ENCODE measurements at regions not wholly inside any gene's neighbourhood (a gene's known extent, or its start where the extent isn't known, plus 50 kb on each side); places are given as distances from the start of the nearest gene placed in this dataset.

DNA sequence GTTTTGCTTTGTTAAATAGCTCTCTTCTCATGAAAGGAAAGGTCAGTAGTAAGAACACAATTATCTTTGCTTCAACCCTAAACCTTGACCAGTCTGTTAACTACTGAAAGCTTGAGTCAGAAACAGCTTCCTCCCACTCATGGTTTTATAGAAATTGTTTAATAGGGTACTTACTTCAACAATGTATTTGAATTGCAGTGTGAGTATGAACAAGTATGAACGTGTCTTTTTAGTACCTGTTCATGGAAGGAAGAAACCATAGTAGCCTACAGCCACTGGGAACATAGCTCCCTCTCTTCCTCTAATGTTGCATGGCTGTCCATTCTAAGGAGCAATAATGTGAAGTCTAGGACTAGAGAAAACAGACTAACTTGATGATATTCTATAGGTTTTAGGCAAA, 311.0 kb downstream of the MCTP2 start:
- Histone ChIP-seq H3K36me3 (ENCODE audit: control insufficient read depth, low read length) (no peaks in the 10 kb centered on the region), H3K27me3 (ENCODE audit: control insufficient read depth, low read length) (no peaks in the 10 kb centered on the region)
- TF ChIP-seq, protein P1, sequence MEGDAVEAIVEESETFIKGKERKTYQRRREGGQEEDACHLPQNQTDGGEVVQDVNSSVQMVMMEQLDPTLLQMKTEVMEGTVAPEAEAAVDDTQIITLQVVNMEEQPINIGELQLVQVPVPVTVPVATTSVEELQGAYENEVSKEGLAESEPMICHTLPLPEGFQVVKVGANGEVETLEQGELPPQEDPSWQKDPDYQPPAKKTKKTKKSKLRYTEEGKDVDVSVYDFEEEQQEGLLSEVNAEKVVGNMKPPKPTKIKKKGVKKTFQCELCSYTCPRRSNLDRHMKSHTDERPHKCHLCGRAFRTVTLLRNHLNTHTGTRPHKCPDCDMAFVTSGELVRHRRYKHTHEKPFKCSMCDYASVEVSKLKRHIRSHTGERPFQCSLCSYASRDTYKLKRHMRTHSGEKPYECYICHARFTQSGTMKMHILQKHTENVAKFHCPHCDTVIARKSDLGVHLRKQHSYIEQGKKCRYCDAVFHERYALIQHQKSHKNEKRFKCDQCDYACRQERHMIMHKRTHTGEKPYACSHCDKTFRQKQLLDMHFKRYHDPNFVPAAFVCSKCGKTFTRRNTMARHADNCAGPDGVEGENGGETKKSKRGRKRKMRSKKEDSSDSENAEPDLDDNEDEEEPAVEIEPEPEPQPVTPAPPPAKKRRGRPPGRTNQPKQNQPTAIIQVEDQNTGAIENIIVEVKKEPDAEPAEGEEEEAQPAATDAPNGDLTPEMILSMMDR (IDR thresholded peaks at IDR 0.05; ENCODE audit: low read depth, low read length, poor library complexity, severe bottlenecking) = no peak
- no peak for TF ChIP-seq EZH2phosphoT487 (IDR thresholded peaks at IDR 0.05; ENCODE audit: borderline replicate concordance, low read length)

DNA sequence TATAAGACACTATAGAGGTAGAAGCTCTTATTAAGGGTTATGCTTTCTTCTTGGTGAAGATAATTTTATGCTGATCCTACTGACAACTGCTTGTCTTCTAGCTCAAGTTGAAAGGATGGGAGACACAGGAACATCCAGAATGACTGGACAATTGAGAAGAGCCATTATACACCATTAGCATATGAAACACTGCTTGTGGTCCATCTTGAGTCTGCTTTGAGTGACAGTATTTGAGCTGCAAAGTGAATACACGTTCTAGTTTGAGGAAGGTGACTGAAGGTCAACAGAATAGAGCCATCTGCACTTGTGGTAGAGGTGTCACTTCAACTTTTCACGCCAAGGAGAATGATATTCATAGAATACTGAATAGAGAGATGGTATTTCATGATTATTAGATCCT, 315.4 kb downstream of the MCTP2 start:
- no peaks in the 10 kb centered on the region for H3K9me2 ChIP-seq (replicated peaks; ENCODE audit: control insufficient read depth, low read length)
- H3K9me3 ChIP-seq (ENCODE audit: control insufficient read depth, insufficient read depth, low read length) = no peaks in the 10 kb centered on the region
- no peaks in the 10 kb centered on the region for H4K20me1 ChIP-seq (ENCODE audit: control insufficient read depth, insufficient read depth, low read depth, low read length)
- H3K4me3 ChIP-seq (ENCODE audit: low read length) = no peak overlapping the region
- H3F3A ChIP-seq (ENCODE audit: control insufficient read depth, insufficient read depth) = no peaks in the 10 kb centered on the region
- H3K4me1 ChIP-seq (ENCODE audit: control insufficient read depth, low read length) = no peaks in the 10 kb centered on the region
- H3K4me2 ChIP-seq (ENCODE audit: low read length) = no peak overlapping the region
- no peaks in the 10 kb centered on the region for H3K27me3 ChIP-seq (ENCODE audit: control insufficient read depth, low read length)
- H3K27ac ChIP-seq (ENCODE audit: low read depth, low read length) = no peak overlapping the region
- TF ChIP-seq EZH2phosphoT487 (IDR thresholded peaks at IDR 0.05; ENCODE audit: borderline replicate concordance, low read length) = no peak
- TF ChIP-seq, protein P1 (IDR thresholded peaks at IDR 0.05; ENCODE audit: low read depth, low read length, poor library complexity, severe bottlenecking) = no peak
- no peaks in the 10 kb centered on the region for H3K36me3 ChIP-seq (ENCODE audit: control insufficient read depth, low read length)
- no peaks in the 10 kb centered on the region for H3K79me2 ChIP-seq (ENCODE audit: control insufficient read depth, low read length)

More for the DNA sequence above, 311.0 kb downstream of the MCTP2 start:
- Histone ChIP-seq H3K9me2 (replicated peaks; ENCODE audit: control insufficient read depth, low read length) (no peaks in the 10 kb centered on the region), H3K4me1 (ENCODE audit: control insufficient read depth, low read length) (no peaks in the 10 kb centered on the region), H3K9me3 (ENCODE audit: control insufficient read depth, insufficient read depth, low read length) (no peaks in the 10 kb centered on the region), H4K20me1 (ENCODE audit: control insufficient read depth, insufficient read depth, low read depth, low read length) (no peaks in the 10 kb centered on the region), H3F3A (ENCODE audit: control insufficient read depth, insufficient read depth) (no peaks in the 10 kb centered on the region), H3K4me3 (ENCODE audit: low read length) (no peak overlapping the region), H3K4me2 (ENCODE audit: low read length) (no peak overlapping the region), H3K27ac (ENCODE audit: low read depth, low read length) (no peak overlapping the region), H3K79me2 (ENCODE audit: control insufficient read depth, low read length) (no peaks in the 10 kb centered on the region)

DNA sequence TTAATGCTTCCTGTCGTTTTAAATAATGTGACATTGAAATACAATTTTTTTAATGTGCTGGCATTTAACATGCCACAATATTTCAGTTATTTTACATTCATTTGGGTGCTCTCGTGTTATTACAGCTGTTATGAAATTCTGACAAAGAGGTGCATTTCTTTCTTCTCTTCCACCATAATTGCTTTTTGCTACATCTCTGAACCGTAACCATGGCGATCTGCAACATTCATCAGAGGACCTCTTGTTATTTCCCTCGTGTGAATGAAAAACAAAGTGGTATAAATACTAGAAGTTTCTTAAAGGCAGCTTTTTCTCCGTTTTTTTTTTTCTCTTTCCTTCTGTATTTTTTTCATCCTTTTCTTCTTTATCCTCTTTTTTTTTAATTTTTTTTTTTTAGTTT, 316.4 kb downstream of the MCTP2 start:
- H3K4me2 ChIP-seq (ENCODE audit: low read length) = no peak overlapping the region
- H3K4me1 ChIP-seq (ENCODE audit: control insufficient read depth, low read length) = no peaks in the 10 kb centered on the region
- no peaks in the 10 kb centered on the region for H3K79me2 ChIP-seq (ENCODE audit: control insufficient read depth, low read length)
- TF ChIP-seq, protein P1 (IDR thresholded peaks at IDR 0.05; ENCODE audit: low read depth, low read length, poor library complexity, severe bottlenecking) = no peak
- TF ChIP-seq EZH2phosphoT487 (IDR thresholded peaks at IDR 0.05; ENCODE audit: borderline replicate concordance, low read length) = no peak
- H3K9me3 ChIP-seq (ENCODE audit: control insufficient read depth, insufficient read depth, low read length) = no peaks in the 10 kb centered on the region
- H3F3A ChIP-seq (ENCODE audit: control insufficient read depth, insufficient read depth) = no peaks in the 10 kb centered on the region
- H3K9me2 ChIP-seq (replicated peaks; ENCODE audit: control insufficient read depth, low read length) = no peaks in the 10 kb centered on the region
- H3K4me3 ChIP-seq (ENCODE audit: low read length) = no peak overlapping the region
- no peaks in the 10 kb centered on the region for H3K36me3 ChIP-seq (ENCODE audit: control insufficient read depth, low read length)
- no peaks in the 10 kb centered on the region for H3K27me3 ChIP-seq (ENCODE audit: control insufficient read depth, low read length)
- no peak overlapping the region for H3K27ac ChIP-seq (ENCODE audit: low read depth, low read length)
- H4K20me1 ChIP-seq (ENCODE audit: control insufficient read depth, insufficient read depth, low read depth, low read length) = no peaks in the 10 kb centered on the region

Measured in DOHH2 (cell line).